CD4-positive, alpha-beta memory T cell (primary cell): ENCODE measurements at regions not wholly inside any gene's neighbourhood (a gene's known extent, or its start where the extent isn't known, plus 50 kb on each side); places are given as distances from the start of the nearest gene placed in this dataset.
"Not testable (repeated sequence)": the region's sequence is repeated elsewhere in the genome, so short reads cannot be mapped to it uniquely, and the experiment has no call there.

Source experiments
- CTCF ChIA-PET: fragments of 350-600 bp; sonication (Branson Sonifier 250); formaldehyde crosslinking; loops from one replicate; lab custom pipeline; 2021; ENCODE audit warnings: inconsistent platforms; ENCODE audit not compliant: partially characterized antibody; lab: Charles Lee
- POLR2A ChIA-PET: fragments of 350-600 bp; sonication (Branson Sonifier 250); formaldehyde crosslinking; loops from one replicate; lab custom pipeline; 2021; ENCODE audit not compliant: partially characterized antibody; lab: Charles Lee
- DNase-seq, 5 donors: peaks; one replicate each; pipeline versions ENCODE4 v3.0.0 to v3.0.0-alpha.2; 2020 to 2022; ENCODE audit warnings: mixed read lengths in 1 of 5
- H3K27ac ChIP-seq: one replicate; pipeline ENCODE4 v1.7.0; 2013; ENCODE audit warnings: low read depth, low read length
- H3K27me3 ChIP-seq: 2 replicates; pipeline ENCODE4 v1.7.0; 2013; ENCODE audit warnings: mild to moderate bottlenecking, low read length, moderate library complexity; ENCODE audit not compliant: insufficient read depth
- H3K36me3 ChIP-seq: 2 replicates; pipeline ENCODE4 v1.7.0; 2013; ENCODE audit warnings: mild to moderate bottlenecking, low read length, moderate library complexity; ENCODE audit not compliant: insufficient read depth
- H3K4me1 ChIP-seq: 2 replicates; pipeline ENCODE4 v1.7.0; 2013; ENCODE audit warnings: mild to moderate bottlenecking, low read length, moderate library complexity; ENCODE audit not compliant: insufficient read depth
- H3K4me3 ChIP-seq, 2 donors: one replicate each; pipeline ENCODE4 v1.7.0; 2013; ENCODE audit warnings: low read length in 2 of 2, mild to moderate bottlenecking in 1 of 2
- H3K9me3 ChIP-seq, 2 donors: one replicate each; pipeline ENCODE4 v1.7.0; 2013; ENCODE audit warnings: low read length in 2 of 2, control low read depth in 1 of 2; ENCODE audit not compliant: control insufficient read depth in 1 of 2
- H3K27ac Mint-ChIP-seq, 7 donors: one replicate each; pipeline ENCODE4 v1.8.0; 2020 to 2021; ENCODE audit warnings: mixed read lengths in 7 of 7, mild to moderate bottlenecking in 6 of 7, inconsistent platforms in 3 of 7, moderate library complexity in 3 of 7
- H3K27me3 Mint-ChIP-seq, 2 donors: one replicate each; pipeline ENCODE4 v1.8.0; 2020 to 2021; ENCODE audit warnings: mixed read lengths in 2 of 2
- H3K36me3 Mint-ChIP-seq, 2 donors: one replicate each; pipeline ENCODE4 v1.8.0; 2020 to 2021; ENCODE audit warnings: mixed read lengths in 2 of 2, inconsistent platforms in 1 of 2, mild to moderate bottlenecking in 1 of 2
- H3K4me1 Mint-ChIP-seq, 4 donors: one replicate each; pipeline ENCODE4 v1.8.0; 2020 to 2021; ENCODE audit warnings: mixed read lengths in 4 of 4, mild to moderate bottlenecking in 1 of 4
- H3K4me3 Mint-ChIP-seq, 8 donors: one replicate each; pipeline ENCODE4 v1.8.0; 2020 to 2021; ENCODE audit warnings: mixed read lengths in 8 of 8, mild to moderate bottlenecking in 7 of 8, moderate library complexity in 6 of 8, inconsistent platforms in 3 of 8
- H3K9me3 Mint-ChIP-seq, 8 donors: one replicate each; pipeline ENCODE4 v1.8.0; 2020 to 2021; ENCODE audit warnings: mixed read lengths in 8 of 8, mild to moderate bottlenecking in 5 of 8, inconsistent platforms in 3 of 8, moderate library complexity in 1 of 8
- intact Hi-C: fragments of 100-400 bp; cut with micrococcal nuclease; formaldehyde crosslinking; loops from one replicate; pipeline ENCODE4 v1.15.1; 2023

- intact Hi-C loops, result no loop called here
- H3K4me1 ChIP-seq, result no peaks in the 10 kb centered on the region
- no peak overlapping the region for H3K27ac ChIP-seq
- no peak overlapping the region for H3K4me3 Mint-ChIP-seq
- H3K36me3 Mint-ChIP-seq, result no peaks in the 10 kb centered on the region
- no peaks in the 10 kb centered on the region for H3K36me3 ChIP-seq
- peaks cover 0 to 2% (median 0%) of the 10 kb centered on the region in 8 donors for H3K9me3 Mint-ChIP-seq
- H3K9me3 ChIP-seq, result no peaks in the 10 kb centered on the region
- no peaks in the 10 kb centered on the region for H3K4me1 Mint-ChIP-seq
- ChIA-PET POLR2A (no interaction called here), CTCF (no interaction called here)
- H3K27ac Mint-ChIP-seq, result no peak overlapping the region
- H3K27me3 ChIP-seq, result no peaks in the 10 kb centered on the region
- no peak overlapping the region for H3K4me3 ChIP-seq
- DNase-seq, result no peak
- no peaks in the 10 kb centered on the region for H3K27me3 Mint-ChIP-seq
These were observed 136.3 kb downstream of the TBX3 start for GRCh38 chr12:114547636-114548035.

DNA sequence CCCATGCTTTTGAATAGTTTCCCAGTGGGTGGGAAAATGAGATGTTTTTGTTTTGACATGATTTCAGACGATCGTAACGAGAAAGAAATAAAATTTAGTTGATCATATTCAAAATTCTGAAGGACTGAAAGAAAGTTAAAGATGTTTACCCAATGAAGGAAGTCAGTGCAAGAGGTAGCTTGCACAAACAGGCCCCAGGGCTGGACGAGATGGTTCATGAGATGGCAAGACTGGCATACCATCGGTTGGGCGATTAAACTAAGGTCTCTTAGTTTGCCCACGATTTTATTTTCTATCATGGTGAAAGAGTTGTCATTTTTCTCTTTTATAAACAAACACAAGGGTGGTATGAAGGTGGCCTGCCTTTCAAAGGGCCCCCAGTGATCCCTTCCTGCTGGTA is 124.5 kb upstream of the TBX5 start:
- no peak for DNase-seq
- Mint-ChIP-seq H3K36me3 (no peaks in the 10 kb centered on the region), H3K27me3 (peaks cover 0 to 10% of the 10 kb centered on the region in 2 donors), H3K4me1 (no peaks in the 10 kb centered on the region), H3K9me3 (peaks cover 0 to 4% (median 0%) of the 10 kb centered on the region in 8 donors), H3K4me3 (no peak overlapping the region), H3K27ac (no peak overlapping the region)
- H3K4me3 ChIP-seq, result no peak overlapping the region
- no peaks in the 10 kb centered on the region for H3K9me3 ChIP-seq
- H3K36me3 ChIP-seq, result no peaks in the 10 kb centered on the region
- ChIA-PET POLR2A (no interaction called here), CTCF (no interaction called here)
- no peaks in the 10 kb centered on the region for H3K4me1 ChIP-seq
- intact Hi-C loops, result no loop called here
- H3K27ac ChIP-seq, result no peak overlapping the region
- no peaks in the 10 kb centered on the region for H3K27me3 ChIP-seq

DNA sequence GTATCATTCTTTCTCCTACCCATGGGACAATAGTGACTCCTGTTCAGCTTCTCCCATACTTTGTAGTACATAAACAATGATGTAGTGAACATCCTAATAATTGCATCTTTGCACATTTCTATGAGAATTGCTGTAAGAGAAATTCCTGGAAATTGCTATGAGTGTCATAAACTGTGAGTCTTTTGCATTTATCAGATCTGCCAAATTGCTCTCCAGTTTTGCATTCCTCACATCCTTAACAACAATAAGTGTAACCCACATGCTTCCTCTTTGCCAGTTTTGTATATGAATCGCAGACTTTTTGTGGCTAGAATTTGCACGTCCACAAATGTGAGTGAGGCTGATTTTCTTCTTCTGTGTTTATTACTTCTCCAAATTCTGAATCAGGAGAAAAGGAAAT is 124.0 kb upstream of the TBX5 start:
- H3K36me3 ChIP-seq, result no peaks in the 10 kb centered on the region
- POLR2A ChIA-PET, result no interaction called here
- no peak for DNase-seq
- Mint-ChIP-seq H3K27ac (no peak overlapping the region), H3K9me3 (peaks cover 0 to 4% (median 0%) of the 10 kb centered on the region in 8 donors), H3K27me3 (peaks cover 0 to 10% of the 10 kb centered on the region in 2 donors), H3K4me1 (no peaks in the 10 kb centered on the region), H3K36me3 (no peaks in the 10 kb centered on the region), H3K4me3 (no peak overlapping the region)
- H3K9me3 ChIP-seq, result no peaks in the 10 kb centered on the region
- no peaks in the 10 kb centered on the region for H3K27me3 ChIP-seq
- H3K27ac ChIP-seq, result no peak overlapping the region
- no peak overlapping the region for H3K4me3 ChIP-seq
- H3K4me1 ChIP-seq, result no peaks in the 10 kb centered on the region
- CTCF ChIA-PET, result interaction anchor here (1.4 kb wide), 1 partner anchor 21 kb away, joined by 3 read pairs; no protein-coding TSS in a partner anchor
- intact Hi-C loops, result no loop called here

GRCh38 chr12:114528766-114529165 is 122.8 kb upstream of the TBX5 start:
- H3K27me3 Mint-ChIP-seq, result peaks cover 0 to 10% of the 10 kb centered on the region in 2 donors
- POLR2A ChIA-PET, result no interaction called here
- H3K4me3 Mint-ChIP-seq, result no peak overlapping the region
- Histone ChIP-seq H3K4me1 (no peaks in the 10 kb centered on the region), H3K4me3 (no peak overlapping the region), H3K27ac (no peak overlapping the region), H3K9me3 (no peaks in the 10 kb centered on the region), H3K36me3 (no peaks in the 10 kb centered on the region), H3K27me3 (no peaks in the 10 kb centered on the region)
- intact Hi-C loops, result no loop called here
- peaks cover 0 to 4% (median under 1%) of the 10 kb centered on the region in 8 donors for H3K9me3 Mint-ChIP-seq
- DNase-seq, result no peak
- H3K27ac Mint-ChIP-seq, result no peak overlapping the region
- CTCF ChIA-PET, result interaction anchor here (1.4 kb wide), 1 partner anchor 20 kb away, joined by 3 read pairs; no protein-coding TSS in a partner anchor
- H3K36me3 Mint-ChIP-seq, result no peaks in the 10 kb centered on the region
- no peaks in the 10 kb centered on the region for H3K4me1 Mint-ChIP-seq

DNA sequence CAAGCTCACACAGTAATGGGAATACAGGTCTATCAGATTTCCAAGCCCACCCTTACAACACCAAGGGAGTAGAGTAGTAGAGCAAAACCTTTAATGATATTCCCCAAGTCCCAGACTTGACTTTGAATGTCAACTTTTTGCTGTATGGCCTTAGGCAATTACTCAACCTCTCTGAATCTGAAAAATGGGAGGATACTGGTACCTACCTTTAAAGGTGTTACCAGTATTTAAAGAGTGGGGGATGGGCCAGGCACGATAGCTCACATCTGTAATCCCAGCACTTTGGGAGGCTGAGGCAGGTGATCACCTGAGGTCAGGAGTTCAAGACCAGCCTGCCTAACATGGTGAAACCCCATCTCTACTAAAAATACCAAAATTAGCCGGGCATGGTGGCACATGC is 115.2 kb upstream of the TBX5 start:
- H3K27ac ChIP-seq, H3K27me3 ChIP-seq, H3K4me3 ChIP-seq, POLR2A ChIA-PET, H3K36me3 ChIP-seq, H3K4me1 ChIP-seq, H3K4me1 Mint-ChIP-seq, H3K9me3 ChIP-seq, H3K27ac Mint-ChIP-seq, H3K27me3 Mint-ChIP-seq, DNase-seq, H3K9me3 Mint-ChIP-seq, H3K36me3 Mint-ChIP-seq, intact Hi-C loops, H3K4me3 Mint-ChIP-seq: not testable (repeated sequence)
- CTCF ChIA-PET, result interaction anchor here (0.8 to 2.3 kb wide), 2 partner anchors 9 to 12 kb away, joined by 3 to 6 read pairs; no protein-coding TSS in a partner anchor

DNA sequence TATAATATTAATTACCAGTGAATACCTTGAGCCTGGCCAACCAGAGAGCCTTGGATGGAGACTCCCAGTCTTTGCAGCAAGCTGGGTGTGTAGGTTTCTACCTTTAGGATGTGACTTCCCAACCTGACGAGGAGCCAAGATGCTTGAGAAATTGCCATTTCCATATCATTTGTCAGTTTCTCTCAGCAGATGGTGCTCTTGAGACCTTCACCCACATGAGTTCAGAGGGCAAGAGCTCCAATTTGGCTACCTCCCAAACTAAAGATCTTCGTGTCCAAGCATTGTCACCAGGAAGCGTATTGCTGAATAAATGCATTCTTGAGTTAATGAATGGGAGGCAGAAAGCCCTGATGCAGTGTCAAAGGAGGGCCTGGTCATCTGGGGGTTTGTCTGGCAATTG is 106.4 kb upstream of the TBX5 start:
- peaks cover 0 to 2% of the 10 kb centered on the region in 2 donors for H3K27me3 Mint-ChIP-seq
- no peaks in the 10 kb centered on the region for H3K36me3 Mint-ChIP-seq
- Histone ChIP-seq H3K4me1 (no peaks in the 10 kb centered on the region), H3K4me3 (no peak overlapping the region), H3K36me3 (no peaks in the 10 kb centered on the region), H3K27me3 (no peaks in the 10 kb centered on the region), H3K27ac (no peak overlapping the region), H3K9me3 (no peaks in the 10 kb centered on the region)
- H3K4me1 Mint-ChIP-seq, result peaks cover 0 to 2% (median 0%) of the 10 kb centered on the region in 4 donors
- no peak for DNase-seq
- intact Hi-C loops, result no loop called here
- peaks cover 0 to 2% (median 0%) of the 10 kb centered on the region in 8 donors for H3K9me3 Mint-ChIP-seq
- CTCF ChIA-PET, result interaction anchor here (1.0 to 1.5 kb wide), 3 partner anchors 9 to 545 kb away, joined by 3 to 5 read pairs (median 3); no protein-coding TSS in a partner anchor
- no peak overlapping the region for H3K27ac Mint-ChIP-seq
- POLR2A ChIA-PET, result no interaction called here
- H3K4me3 Mint-ChIP-seq, result no peak overlapping the region

GRCh38 chr12:114508529-114509129 is 102.7 kb upstream of the TBX5 start:
- Mint-ChIP-seq H3K27ac (peak overlapping the region in 1 of 7 donors; percentile 7), H3K36me3 (no peaks in the 10 kb centered on the region), H3K4me3 (no peak overlapping the region), H3K4me1 (peaks cover 0 to 2% (median 0%) of the 10 kb centered on the region in 4 donors), H3K9me3 (peaks cover 0 to 2% (median 0%) of the 10 kb centered on the region in 8 donors), H3K27me3 (peaks cover 4 to 6% of the 10 kb centered on the region in 2 donors)
- ChIA-PET POLR2A (interaction anchor here (1.3 kb wide), 1 partner anchor 542 kb away, joined by 3 read pairs; the partner anchor contains the start of gene RBM19), CTCF (interaction anchor here (1.0 to 3.9 kb wide), 11 partner anchors 9 to 1046 kb away, joined by 3 to 48 read pairs (median 6); partner anchors contain the start of gene RBM19)
- no peaks in the 10 kb centered on the region for H3K36me3 ChIP-seq
- peak; percentile 38 to 53 (median 51) for DNase-seq
- no peak overlapping the region for H3K27ac ChIP-seq
- H3K4me3 ChIP-seq, result no peak overlapping the region
- H3K9me3 ChIP-seq, result no peaks in the 10 kb centered on the region
- no peaks in the 10 kb centered on the region for H3K4me1 ChIP-seq
- intact Hi-C loops, result loop anchor here (5.0 kb wide), 1 partner anchor 1046 kb away; no protein-coding TSS in a partner anchor
- H3K27me3 ChIP-seq, result no peaks in the 10 kb centered on the region
